ENCODE measurements at regions not wholly inside any gene's neighbourhood (a gene's known extent, or its start where the extent isn't known, plus 50 kb on each side); places are given as distances from the start of the nearest gene placed in this dataset.

DNA sequence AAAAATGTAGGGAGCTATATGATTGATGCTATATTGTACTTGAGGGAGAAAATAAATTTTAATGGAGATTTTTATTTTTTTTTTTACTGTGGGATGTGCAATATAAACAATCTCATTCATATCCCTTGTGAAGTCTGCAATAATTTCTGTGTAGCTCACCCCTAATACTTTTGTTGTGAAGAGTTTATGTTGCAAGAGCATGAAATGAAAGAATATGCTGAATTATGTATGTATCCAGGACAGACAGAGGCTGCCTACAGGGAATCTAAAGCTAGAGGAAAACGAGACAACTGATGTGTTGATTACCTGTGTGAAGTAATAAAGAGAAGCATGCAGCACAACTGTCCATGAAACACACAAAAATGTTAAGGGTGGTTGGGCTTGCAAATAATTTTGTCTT is 643.3 kb downstream of the DCDC2C start:
- TF ChIP-seq, protein P1, sequence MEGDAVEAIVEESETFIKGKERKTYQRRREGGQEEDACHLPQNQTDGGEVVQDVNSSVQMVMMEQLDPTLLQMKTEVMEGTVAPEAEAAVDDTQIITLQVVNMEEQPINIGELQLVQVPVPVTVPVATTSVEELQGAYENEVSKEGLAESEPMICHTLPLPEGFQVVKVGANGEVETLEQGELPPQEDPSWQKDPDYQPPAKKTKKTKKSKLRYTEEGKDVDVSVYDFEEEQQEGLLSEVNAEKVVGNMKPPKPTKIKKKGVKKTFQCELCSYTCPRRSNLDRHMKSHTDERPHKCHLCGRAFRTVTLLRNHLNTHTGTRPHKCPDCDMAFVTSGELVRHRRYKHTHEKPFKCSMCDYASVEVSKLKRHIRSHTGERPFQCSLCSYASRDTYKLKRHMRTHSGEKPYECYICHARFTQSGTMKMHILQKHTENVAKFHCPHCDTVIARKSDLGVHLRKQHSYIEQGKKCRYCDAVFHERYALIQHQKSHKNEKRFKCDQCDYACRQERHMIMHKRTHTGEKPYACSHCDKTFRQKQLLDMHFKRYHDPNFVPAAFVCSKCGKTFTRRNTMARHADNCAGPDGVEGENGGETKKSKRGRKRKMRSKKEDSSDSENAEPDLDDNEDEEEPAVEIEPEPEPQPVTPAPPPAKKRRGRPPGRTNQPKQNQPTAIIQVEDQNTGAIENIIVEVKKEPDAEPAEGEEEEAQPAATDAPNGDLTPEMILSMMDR (IDR thresholded peaks at IDR 0.05; ENCODE audit: control insufficient read depth, insufficient read depth, low read depth, low read length, missing control alignments): no peak
- H3K4me3 ChIP-seq (ENCODE audit: control insufficient read depth, low read depth, low read length): no peak overlapping the region
- no peak for DNase-seq (ENCODE audit: low read depth)

- no peak overlapping the region for H3K4me3 ChIP-seq (ENCODE audit: control insufficient read depth, low read depth, low read length)
- TF ChIP-seq, protein P1 (IDR thresholded peaks at IDR 0.05; ENCODE audit: control insufficient read depth, insufficient read depth, low read depth, low read length, missing control alignments): no peak
- no peak for DNase-seq (ENCODE audit: low read depth)
Measured at GRCh38 chr2:4353668-4354067, 650.3 kb downstream of the DCDC2C start.

DNA sequence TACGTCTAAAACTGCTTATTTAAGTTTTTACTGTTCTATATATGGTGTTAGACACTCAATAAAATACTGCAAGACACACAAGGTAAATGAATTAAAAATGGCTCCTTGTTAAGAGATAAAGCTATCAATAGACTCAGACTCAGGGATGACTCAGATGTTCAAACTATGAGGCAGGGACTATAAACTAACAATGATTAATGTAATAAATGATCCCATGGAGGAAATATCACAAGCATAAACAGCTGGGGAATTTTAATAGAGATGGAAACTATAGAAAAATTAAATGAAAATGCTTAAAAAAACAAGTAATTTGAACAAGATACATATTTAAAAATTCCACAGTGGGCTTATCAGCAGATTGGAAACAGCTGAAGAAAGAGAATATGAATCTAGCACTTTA is 650.8 kb downstream of the DCDC2C start:
- H3K4me3 ChIP-seq (ENCODE audit: control insufficient read depth, low read depth, low read length): no peak overlapping the region
- TF ChIP-seq, protein P1 (IDR thresholded peaks at IDR 0.05; ENCODE audit: control insufficient read depth, insufficient read depth, low read depth, low read length, missing control alignments): no peak
- no peak for DNase-seq (ENCODE audit: low read depth)

DNA sequence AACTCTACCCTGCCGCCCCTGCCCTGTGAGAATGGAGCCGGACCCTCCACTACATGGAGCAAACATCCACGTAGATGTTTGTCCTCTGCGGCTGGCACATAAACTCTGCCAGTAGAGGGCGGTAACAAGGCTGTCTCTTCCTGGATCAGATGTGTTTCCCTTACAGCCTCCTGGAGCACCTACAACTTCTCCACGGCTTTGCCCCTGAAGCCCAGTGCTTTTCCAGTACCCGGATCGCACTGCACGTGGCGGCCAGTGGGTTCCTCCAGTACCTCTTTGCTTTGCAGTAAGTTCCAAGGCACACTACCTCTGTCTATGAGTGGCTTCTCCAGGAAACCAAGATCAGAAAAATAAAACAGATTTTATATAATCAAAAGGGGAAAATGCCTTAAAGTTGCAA is 651.3 kb downstream of the DCDC2C start:
- H3K4me3 ChIP-seq (ENCODE audit: control insufficient read depth, low read depth, low read length): no peak overlapping the region
- DNase-seq (ENCODE audit: low read depth): no peak
- TF ChIP-seq, protein P1 (IDR thresholded peaks at IDR 0.05; ENCODE audit: control insufficient read depth, insufficient read depth, low read depth, low read length, missing control alignments): no peak

DNA sequence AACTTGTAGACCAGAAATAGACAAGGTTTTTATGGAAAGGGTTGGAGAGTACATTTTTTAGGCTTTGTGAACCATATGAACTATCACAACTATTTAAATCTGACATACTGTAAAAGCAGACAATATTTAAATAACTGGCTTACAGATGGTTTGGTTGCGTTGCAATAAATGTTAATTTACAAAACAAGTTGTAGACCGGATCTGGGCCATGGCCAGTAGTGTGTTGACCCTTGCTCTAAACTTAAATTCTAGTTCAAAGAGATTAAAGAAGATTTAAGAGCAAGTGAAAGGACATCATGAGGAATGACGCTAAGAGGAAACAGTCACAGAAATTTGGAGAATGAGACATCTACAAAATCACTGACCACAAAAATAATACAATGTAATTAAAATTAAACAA is 652.7 kb downstream of the DCDC2C start:
- H3K4me3 ChIP-seq (ENCODE audit: control insufficient read depth, low read depth, low read length): no peak overlapping the region
- TF ChIP-seq, protein P1 (IDR thresholded peaks at IDR 0.05; ENCODE audit: control insufficient read depth, insufficient read depth, low read depth, low read length, missing control alignments): no peak
- no peak for DNase-seq (ENCODE audit: low read depth)

GRCh38 chr2:4356541-4356940 is 653.2 kb downstream of the DCDC2C start:
- H3K4me3 ChIP-seq (ENCODE audit: control insufficient read depth, low read depth, low read length): no peak overlapping the region
- no peak for DNase-seq (ENCODE audit: low read depth)
- TF ChIP-seq, protein P1 (IDR thresholded peaks at IDR 0.05; ENCODE audit: control insufficient read depth, insufficient read depth, low read depth, low read length, missing control alignments): no peak

- no peak overlapping the region for H3K4me3 ChIP-seq (ENCODE audit: control insufficient read depth, low read depth, low read length)
- TF ChIP-seq, protein P1 (IDR thresholded peaks at IDR 0.05; ENCODE audit: control insufficient read depth, insufficient read depth, low read depth, low read length, missing control alignments): no peak
- no peak for DNase-seq (ENCODE audit: low read depth)
Measured at GRCh38 chr2:4357121-4357520, 653.7 kb downstream of the DCDC2C start.
